ENCODE measurements at regions not wholly inside any gene's neighbourhood (a gene's known extent, or its start where the extent isn't known, plus 50 kb on each side); places are given as distances from the start of the nearest gene placed in this dataset.

- no peak for TF ChIP-seq CTCF (IDR thresholded peaks at IDR 0.05; ENCODE audit: extremely low read depth, missing control alignments)
- DNase-seq (ENCODE audit: low spot score), result no peak
Observed at GRCh38 chr18:22103647-22104031, 65.8 kb upstream of the GATA6 start.

GRCh38 chr18:22106536-22107292 lies 62.7 kb upstream of the GATA6 start:
- no peak for TF ChIP-seq CTCF (IDR thresholded peaks at IDR 0.05; ENCODE audit: extremely low read depth, missing control alignments)
- DNase-seq (ENCODE audit: low spot score), result no peak

- TF ChIP-seq CTCF (IDR thresholded peaks at IDR 0.05; ENCODE audit: extremely low read depth, missing control alignments), result no peak
- DNase-seq (ENCODE audit: low spot score), result no peak
Observed at GRCh38 chr18:22108674-22109073, 60.7 kb upstream of the GATA6 start.

GRCh38 chr18:22109535-22109934 lies 59.9 kb upstream of the GATA6 start:
- no peak for DNase-seq (ENCODE audit: low spot score)
- TF ChIP-seq CTCF (IDR thresholded peaks at IDR 0.05; ENCODE audit: extremely low read depth, missing control alignments), result no peak

- no peak for DNase-seq (ENCODE audit: low spot score)
- TF ChIP-seq CTCF (IDR thresholded peaks at IDR 0.05; ENCODE audit: extremely low read depth, missing control alignments), result no peak
Observed at GRCh38 chr18:22110461-22110924, 58.9 kb upstream of the GATA6 start.

- DNase-seq (ENCODE audit: low spot score), result no peak
- no peak for TF ChIP-seq CTCF (IDR thresholded peaks at IDR 0.05; ENCODE audit: extremely low read depth, missing control alignments)
Observed at GRCh38 chr18:22112215-22112614, 57.2 kb upstream of the GATA6 start.

- no peak for DNase-seq (ENCODE audit: low spot score)
- TF ChIP-seq CTCF (IDR thresholded peaks at IDR 0.05; ENCODE audit: extremely low read depth, missing control alignments), result no peak
Observed at GRCh38 chr18:22113144-22113844, 56.1 kb upstream of the GATA6 start.

All from GM20000 (cell line).